ENCODE measurements at regions not wholly inside any gene's neighbourhood (a gene's known extent, or its start where the extent isn't known, plus 50 kb on each side); places are given as distances from the start of the nearest gene placed in this dataset.

GRCh38 chr18:42611134-42611533, 504.4 kb downstream of the RIT2 start:
- Histone ChIP-seq H3K4me1 (ENCODE audit: insufficient read depth, insufficient read length) (no peaks in the 10 kb centered on the region), H3K36me3 (ENCODE audit: insufficient read depth, insufficient read length, low read length) (no peaks in the 10 kb centered on the region), H3K4me3 (ENCODE audit: insufficient read length, low read depth) (no peak overlapping the region), H3K9me3 (ENCODE audit: insufficient read depth, low read length) (no peaks in the 10 kb centered on the region), H3K27me3 (ENCODE audit: insufficient read depth, insufficient read length) (no peaks in the 10 kb centered on the region), H3K9ac (ENCODE audit: insufficient read length, low read depth) (no peak overlapping the region)
- TF ChIP-seq SUZ12 (IDR thresholded peaks at IDR 0.05; ENCODE audit: extremely low read depth, insufficient read depth, insufficient read length) (no peak), ZNF274 (IDR thresholded peaks at IDR 0.05; ENCODE audit: low read depth, low read length) (no peak), YY1 (IDR thresholded peaks at IDR 0.05; ENCODE audit: insufficient read depth, insufficient read length) (no peak)
- DNase-seq (ENCODE audit: low read depth, low spot score) = no peak

GRCh38 chr18:42614619-42615293, 500.7 kb downstream of the RIT2 start:
- no peak overlapping the region for H3K9ac ChIP-seq (ENCODE audit: insufficient read length, low read depth)
- H3K27me3 ChIP-seq (ENCODE audit: insufficient read depth, insufficient read length) = no peaks in the 10 kb centered on the region
- H3K4me1 ChIP-seq (ENCODE audit: insufficient read depth, insufficient read length) = no peaks in the 10 kb centered on the region
- TF ChIP-seq ZNF274 (IDR thresholded peaks at IDR 0.05; ENCODE audit: low read depth, low read length) (no peak), SUZ12 (IDR thresholded peaks at IDR 0.05; ENCODE audit: extremely low read depth, insufficient read depth, insufficient read length) (no peak), YY1 (IDR thresholded peaks at IDR 0.05; ENCODE audit: insufficient read depth, insufficient read length) (no peak)
- no peak overlapping the region for H3K4me3 ChIP-seq (ENCODE audit: insufficient read length, low read depth)
- DNase-seq (ENCODE audit: low read depth, low spot score) = no peak
- H3K36me3 ChIP-seq (ENCODE audit: insufficient read depth, insufficient read length, low read length) = no peaks in the 10 kb centered on the region
- H3K9me3 ChIP-seq (ENCODE audit: insufficient read depth, low read length) = no peaks in the 10 kb centered on the region

- DNase-seq (ENCODE audit: low read depth, low spot score) = no peak
- no peaks in the 10 kb centered on the region for H3K9me3 ChIP-seq (ENCODE audit: insufficient read depth, low read length)
These were observed 498.3 kb downstream of the RIT2 start for GRCh38 chr18:42617221-42617620.

GRCh38 chr18:42619771-42620170, 495.7 kb downstream of the RIT2 start:
- H3K36me3 ChIP-seq (ENCODE audit: insufficient read depth, insufficient read length, low read length) = no peaks in the 10 kb centered on the region
- H3K9me3 ChIP-seq (ENCODE audit: insufficient read depth, low read length) = no peaks in the 10 kb centered on the region
- TF ChIP-seq ZNF274 (IDR thresholded peaks at IDR 0.05; ENCODE audit: low read depth, low read length) (no peak), SUZ12 (IDR thresholded peaks at IDR 0.05; ENCODE audit: extremely low read depth, insufficient read depth, insufficient read length) (no peak), YY1 (IDR thresholded peaks at IDR 0.05; ENCODE audit: insufficient read depth, insufficient read length) (no peak)
- no peaks in the 10 kb centered on the region for H3K4me1 ChIP-seq (ENCODE audit: insufficient read depth, insufficient read length)
- no peak overlapping the region for H3K9ac ChIP-seq (ENCODE audit: insufficient read length, low read depth)
- no peaks in the 10 kb centered on the region for H3K27me3 ChIP-seq (ENCODE audit: insufficient read depth, insufficient read length)
- H3K4me3 ChIP-seq (ENCODE audit: insufficient read length, low read depth) = no peak overlapping the region
- no peak for DNase-seq (ENCODE audit: low read depth, low spot score)

More at GRCh38 chr18:42617221-42617620, 498.3 kb downstream of the RIT2 start:
- Histone ChIP-seq H3K4me1 (ENCODE audit: insufficient read depth, insufficient read length) (no peaks in the 10 kb centered on the region), H3K9ac (ENCODE audit: insufficient read length, low read depth) (no peak overlapping the region), H3K27me3 (ENCODE audit: insufficient read depth, insufficient read length) (no peaks in the 10 kb centered on the region), H3K4me3 (ENCODE audit: insufficient read length, low read depth) (no peak overlapping the region), H3K36me3 (ENCODE audit: insufficient read depth, insufficient read length, low read length) (no peaks in the 10 kb centered on the region)
- TF ChIP-seq ZNF274 (IDR thresholded peaks at IDR 0.05; ENCODE audit: low read depth, low read length) (no peak), SUZ12 (IDR thresholded peaks at IDR 0.05; ENCODE audit: extremely low read depth, insufficient read depth, insufficient read length) (no peak)

GRCh38 chr18:42620657-42621056, 494.8 kb downstream of the RIT2 start:
- H3K27me3 ChIP-seq (ENCODE audit: insufficient read depth, insufficient read length) = no peaks in the 10 kb centered on the region
- H3K9ac ChIP-seq (ENCODE audit: insufficient read length, low read depth) = no peak overlapping the region
- no peaks in the 10 kb centered on the region for H3K9me3 ChIP-seq (ENCODE audit: insufficient read depth, low read length)
- TF ChIP-seq SUZ12 (IDR thresholded peaks at IDR 0.05; ENCODE audit: extremely low read depth, insufficient read depth, insufficient read length) (no peak), YY1 (IDR thresholded peaks at IDR 0.05; ENCODE audit: insufficient read depth, insufficient read length) (no peak), ZNF274 (IDR thresholded peaks at IDR 0.05; ENCODE audit: low read depth, low read length) (no peak)
- H3K4me3 ChIP-seq (ENCODE audit: insufficient read length, low read depth) = no peak overlapping the region
- DNase-seq (ENCODE audit: low read depth, low spot score) = no peak
- no peaks in the 10 kb centered on the region for H3K4me1 ChIP-seq (ENCODE audit: insufficient read depth, insufficient read length)
- no peaks in the 10 kb centered on the region for H3K36me3 ChIP-seq (ENCODE audit: insufficient read depth, insufficient read length, low read length)

GRCh38 chr18:42623935-42624334, 491.6 kb downstream of the RIT2 start:
- Histone ChIP-seq H3K9ac (ENCODE audit: insufficient read length, low read depth) (no peak overlapping the region), H3K9me3 (ENCODE audit: insufficient read depth, low read length) (no peaks in the 10 kb centered on the region), H3K4me3 (ENCODE audit: insufficient read length, low read depth) (no peak overlapping the region), H3K27me3 (ENCODE audit: insufficient read depth, insufficient read length) (no peaks in the 10 kb centered on the region), H3K4me1 (ENCODE audit: insufficient read depth, insufficient read length) (no peaks in the 10 kb centered on the region), H3K36me3 (ENCODE audit: insufficient read depth, insufficient read length, low read length) (no peaks in the 10 kb centered on the region)
- no peak for DNase-seq (ENCODE audit: low read depth, low spot score)
- TF ChIP-seq ZNF274 (IDR thresholded peaks at IDR 0.05; ENCODE audit: low read depth, low read length) (no peak), SUZ12 (IDR thresholded peaks at IDR 0.05; ENCODE audit: extremely low read depth, insufficient read depth, insufficient read length) (no peak), YY1 (IDR thresholded peaks at IDR 0.05; ENCODE audit: insufficient read depth, insufficient read length) (no peak)

- Histone ChIP-seq H3K4me3 (ENCODE audit: insufficient read length, low read depth) (no peak overlapping the region), H3K9me3 (ENCODE audit: insufficient read depth, low read length) (no peaks in the 10 kb centered on the region), H3K4me1 (ENCODE audit: insufficient read depth, insufficient read length) (no peaks in the 10 kb centered on the region), H3K27me3 (ENCODE audit: insufficient read depth, insufficient read length) (no peaks in the 10 kb centered on the region), H3K9ac (ENCODE audit: insufficient read length, low read depth) (no peak overlapping the region), H3K36me3 (ENCODE audit: insufficient read depth, insufficient read length, low read length) (no peaks in the 10 kb centered on the region)
- TF ChIP-seq YY1 (IDR thresholded peaks at IDR 0.05; ENCODE audit: insufficient read depth, insufficient read length) = no peak
- no peak for TF ChIP-seq SUZ12 (IDR thresholded peaks at IDR 0.05; ENCODE audit: extremely low read depth, insufficient read depth, insufficient read length)
- no peak for TF ChIP-seq ZNF274 (IDR thresholded peaks at IDR 0.05; ENCODE audit: low read depth, low read length)
- DNase-seq (ENCODE audit: low read depth, low spot score) = no peak
These were observed 482.7 kb downstream of the RIT2 start for GRCh38 chr18:42632801-42633200.

Measured in NT2/D1 (cell line).